OCI-M2 (cell line): ENCODE measurements at regions not wholly inside any gene's neighbourhood (a gene's known extent, or its start where the extent isn't known, plus 50 kb on each side); places are given as distances from the start of the nearest gene placed in this dataset.
"Not testable (repeated sequence)": the region's sequence is repeated elsewhere in the genome, so short reads cannot be mapped to it uniquely, and the experiment has no call there.

Experiments
- DNase-seq: peaks from one replicate; lab custom pipeline; 2025; ENCODE audit not compliant: unreplicated experiment; lab: John Stamatoyannopoulos, UW

GRCh38 chr3:139095803-139096466, 51.2 kb upstream of the PRR23C start:
- no peak for DNase-seq

DNA sequence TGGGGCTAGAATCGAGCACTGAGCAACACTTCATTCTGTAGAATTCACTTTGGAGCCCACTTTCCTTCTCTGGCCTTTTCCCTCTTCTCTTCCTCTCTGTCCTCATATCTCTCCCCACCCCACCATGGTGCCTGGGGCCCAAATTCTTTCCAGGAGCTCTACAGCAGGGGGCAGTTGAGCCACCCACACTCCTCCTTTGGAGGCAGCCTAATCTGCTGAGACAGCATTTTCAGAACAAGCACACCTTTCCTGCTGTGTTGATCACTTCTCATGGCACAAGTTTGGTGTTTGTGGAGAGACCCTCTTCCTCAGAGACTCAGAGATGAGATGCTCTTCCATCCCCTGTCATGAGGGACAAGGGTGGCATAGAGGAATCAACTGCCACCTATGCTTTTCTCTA, 52.0 kb upstream of the PRR23C start:
- no peak for DNase-seq

DNA sequence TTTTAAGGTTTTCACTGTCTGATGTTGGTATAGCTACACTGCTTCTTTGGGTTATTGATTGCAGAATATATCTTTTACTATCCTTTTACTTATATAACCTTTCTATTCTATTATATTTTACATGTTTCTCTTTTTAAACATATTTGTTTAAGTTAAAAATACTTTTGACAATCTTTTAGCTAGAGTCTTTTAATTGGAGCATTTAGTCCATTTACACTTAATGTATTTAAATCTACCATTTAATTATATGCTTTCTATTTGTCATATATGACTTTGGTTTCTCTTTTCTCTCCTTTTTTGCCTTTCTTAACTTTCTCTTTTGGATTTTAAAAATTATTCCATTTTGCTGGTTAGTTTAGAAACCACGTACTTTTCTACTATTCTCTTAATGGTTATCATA, 53.7 kb upstream of the PRR23C start:
- DNase-seq, result no peak

GRCh38 chr3:139099968-139100817, 55.5 kb upstream of the PRR23C start:
- no peak for DNase-seq

- DNase-seq, result no peak
These were observed 56.1 kb upstream of the PRR23C start for GRCh38 chr3:139100821-139101220.

- no peak for DNase-seq
These were observed 56.7 kb upstream of the PRR23C start for GRCh38 chr3:139101396-139101795.

GRCh38 chr3:139103484-139103883, 58.8 kb upstream of the PRR23C start:
- no peak for DNase-seq

- no peak for DNase-seq
These were observed 59.4 kb upstream of the PRR23C start for GRCh38 chr3:139104062-139104461.

GRCh38 chr3:139105154-139105702, 60.5 kb upstream of the PRR23C start:
- DNase-seq, result no peak

DNA sequence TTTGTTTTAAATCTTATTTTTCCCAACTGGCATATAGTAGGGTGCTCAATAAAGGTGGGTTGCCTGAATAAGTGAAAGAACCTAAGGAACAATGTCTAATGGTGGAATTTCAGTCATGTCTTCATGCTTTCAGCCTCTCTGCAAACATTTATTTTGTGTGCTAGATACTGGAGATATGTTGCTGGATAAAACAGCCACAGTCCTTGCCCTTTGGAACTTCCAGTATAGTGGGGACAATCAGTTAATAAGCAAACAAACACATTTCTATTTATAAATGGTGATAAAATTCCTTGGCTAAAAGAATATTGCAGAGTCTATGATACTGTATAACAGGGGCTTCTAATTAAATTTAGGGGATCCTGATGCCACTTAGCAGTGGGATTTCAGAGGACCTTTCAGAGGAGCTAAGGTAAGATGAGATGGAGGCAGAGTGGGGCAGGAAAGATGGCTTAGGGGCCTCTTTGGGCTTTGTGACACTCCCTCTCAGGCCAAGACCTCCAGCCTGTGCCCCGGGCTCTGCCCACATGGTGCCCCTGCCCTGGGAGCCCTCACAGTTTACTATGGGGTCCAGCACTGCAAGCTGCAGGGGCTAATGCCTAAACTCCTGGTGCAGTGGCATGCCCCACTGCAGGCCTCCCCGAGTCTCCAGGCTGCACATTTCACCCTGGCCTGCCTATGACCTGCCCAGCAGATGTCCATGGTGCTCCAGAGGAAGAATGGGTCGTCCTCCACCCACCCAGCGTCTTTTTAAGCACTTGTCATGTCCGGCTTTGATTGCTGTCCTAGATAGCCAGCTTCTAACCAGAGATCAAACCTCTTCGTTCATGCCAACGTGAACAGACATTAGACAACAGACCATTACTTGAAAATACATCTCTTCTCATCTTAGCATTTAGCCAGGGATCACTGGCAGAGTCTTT, 61.6 kb upstream of the PRR23C start:
- no peak for DNase-seq

- DNase-seq, result no peak
These were observed 62.9 kb upstream of the PRR23C start for GRCh38 chr3:139107424-139108252.

DNA sequence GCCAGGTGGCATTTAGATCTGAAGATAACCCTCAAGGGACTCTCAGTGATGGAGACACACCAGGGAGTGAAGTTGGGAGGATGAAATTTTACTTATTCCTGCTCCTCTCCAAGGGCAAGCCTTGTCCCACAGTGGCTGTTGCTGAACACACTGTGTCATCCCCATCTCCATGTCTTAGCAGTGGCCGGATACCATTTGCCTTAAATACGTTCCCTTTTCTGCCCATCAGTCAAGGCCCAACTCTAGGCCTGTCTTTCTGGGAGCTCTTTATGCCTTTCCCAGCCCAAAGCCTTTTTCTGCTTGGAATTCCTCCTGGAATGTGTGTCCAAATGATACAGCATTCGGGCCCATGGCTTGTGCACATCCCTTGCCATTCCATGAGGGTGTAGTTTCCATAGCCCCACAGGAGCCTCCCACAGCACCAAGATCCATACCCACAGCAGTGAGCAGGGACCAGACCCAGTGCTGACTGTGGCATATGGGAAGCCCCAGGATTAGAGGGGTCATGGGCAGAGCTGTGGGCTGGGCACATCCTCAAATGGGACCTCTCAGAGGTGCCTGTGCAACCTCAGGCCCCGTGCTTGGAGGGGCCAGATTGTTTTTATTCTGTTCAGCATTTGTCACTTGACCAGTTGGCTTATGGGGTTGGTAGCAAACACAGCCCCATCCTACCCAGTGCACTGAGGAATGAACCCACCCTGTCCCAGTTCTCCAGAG, 63.7 kb upstream of the PRR23C start:
- DNase-seq, result no peak

GRCh38 chr3:139109271-139109670, 64.6 kb upstream of the PRR23C start:
- DNase-seq, result no peak

- DNase-seq, result no peak
These were observed 65.6 kb upstream of the PRR23C start for GRCh38 chr3:139110072-139110830.

DNA sequence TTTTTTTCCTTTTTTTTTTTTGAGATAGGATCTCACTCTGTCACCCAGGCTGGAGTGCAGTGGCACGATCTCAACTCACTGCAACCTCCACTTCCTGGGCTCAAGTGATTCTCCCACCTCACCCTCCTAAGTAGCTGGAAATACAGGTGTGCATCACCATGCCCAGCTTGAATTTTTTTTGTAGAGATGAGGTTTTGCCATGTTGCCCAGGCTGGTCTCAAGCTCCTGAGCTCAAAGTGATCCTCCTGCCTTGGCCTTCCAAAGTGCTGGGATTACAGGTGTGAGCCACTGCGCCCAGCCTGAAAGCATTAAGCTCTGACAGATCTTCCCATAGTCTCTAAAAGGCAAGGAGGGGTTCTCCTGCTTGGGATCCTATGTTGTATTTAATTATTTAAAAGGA, 66.2 kb upstream of the PRR23C start:
- not testable (repeated sequence) for DNase-seq

DNA sequence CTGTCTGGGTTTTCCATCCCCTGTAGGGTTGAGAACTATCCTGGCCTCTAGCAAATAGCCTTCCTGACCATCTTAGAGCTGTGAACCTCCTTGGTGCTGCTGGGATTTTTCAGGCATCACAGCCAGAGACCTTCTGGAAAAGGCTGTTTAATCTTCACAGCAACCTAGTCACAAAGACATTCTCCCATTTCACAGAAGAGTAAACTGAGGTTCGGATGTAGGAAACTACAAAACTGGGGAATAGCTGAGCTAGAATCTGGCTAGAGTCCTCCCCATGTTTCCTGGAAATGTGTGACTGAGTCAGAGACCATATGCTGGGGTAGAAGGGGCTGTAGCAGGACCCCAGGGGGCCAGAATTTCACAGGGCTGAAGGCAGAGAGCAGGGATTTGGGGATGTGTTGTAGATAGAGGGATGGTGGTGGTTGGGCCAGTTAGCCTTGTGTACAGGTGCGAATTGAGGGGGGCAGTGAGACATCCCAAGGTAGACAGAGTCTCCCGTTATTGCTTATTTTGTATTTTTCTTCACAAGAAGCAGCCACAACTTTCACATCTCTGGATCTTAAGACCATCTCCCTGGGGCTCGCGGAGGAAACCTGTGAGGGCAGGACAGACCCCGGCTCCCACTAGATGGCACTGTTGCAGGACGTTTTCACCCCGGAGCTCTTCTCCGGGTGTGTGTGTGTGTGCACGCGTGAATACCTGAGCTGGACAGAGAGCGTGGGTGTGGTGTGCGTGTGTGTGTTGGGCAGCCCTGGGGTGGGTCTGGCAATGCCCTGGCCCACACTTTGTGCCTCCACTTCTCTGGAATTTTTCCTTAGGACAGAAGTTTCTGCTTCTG, 66.9 kb upstream of the PRR23C start:
- no peak for DNase-seq

DNA sequence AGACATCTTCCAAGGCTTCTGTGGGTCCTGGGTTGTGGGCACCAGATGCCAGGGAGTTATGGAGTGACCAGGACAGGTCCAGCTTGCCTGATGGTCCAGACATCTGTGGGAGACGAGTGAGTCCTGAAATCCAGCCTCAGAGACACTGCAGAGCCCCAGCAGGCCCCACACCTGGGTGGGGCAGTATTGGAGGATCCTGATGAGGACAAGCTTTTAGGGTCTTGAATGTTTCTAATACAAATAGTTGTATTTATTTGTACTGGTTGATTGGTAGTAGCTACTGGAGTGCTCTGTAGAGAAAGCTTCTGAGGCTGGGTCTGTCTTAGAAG, 67.5 kb upstream of the PRR23C start:
- no peak for DNase-seq
